GF-D8 (cell line): ENCODE measurements at regions not wholly inside any gene's neighbourhood (a gene's known extent, or its start where the extent isn't known, plus 50 kb on each side); places are given as distances from the start of the nearest gene placed in this dataset.
"Not testable (repeated sequence)": the region's sequence is repeated elsewhere in the genome, so short reads cannot be mapped to it uniquely, and the experiment has no call there.

Experiments
- DNase-seq: peaks from one replicate; lab custom pipeline; 2025; lab: John Stamatoyannopoulos, UW

DNA sequence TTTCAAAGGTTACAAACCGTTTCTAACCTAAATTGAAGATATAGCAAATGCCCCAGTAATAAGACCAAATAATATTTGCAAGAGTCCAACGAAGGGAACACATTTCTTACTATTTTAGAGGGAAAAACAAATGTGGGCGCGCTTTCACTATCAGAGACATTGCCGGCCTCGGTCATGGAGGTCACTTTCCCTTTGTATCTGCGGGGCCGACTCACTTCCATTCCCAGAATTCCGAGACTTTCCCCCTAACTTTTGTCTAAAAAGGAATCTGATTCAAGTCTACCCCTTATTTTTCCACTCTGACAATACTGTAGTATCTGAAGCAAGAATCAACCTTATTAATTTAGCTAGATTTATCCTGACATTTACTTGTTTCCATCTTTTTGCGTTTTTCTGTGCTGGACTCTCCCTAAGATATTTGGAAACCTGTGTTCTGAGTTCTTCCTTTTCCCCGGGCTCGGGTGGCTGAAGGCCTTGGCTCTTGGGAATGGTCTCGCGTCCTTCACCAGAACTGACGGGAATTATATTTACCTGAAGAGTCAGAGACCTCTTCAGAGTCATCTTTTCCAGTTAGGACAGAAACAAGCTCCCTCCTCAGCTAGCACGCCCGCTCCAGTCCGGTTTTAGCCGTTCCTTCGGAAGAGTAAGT, 71.8 kb upstream of the ZNF184 start:
- DNase-seq, result no peak

DNA sequence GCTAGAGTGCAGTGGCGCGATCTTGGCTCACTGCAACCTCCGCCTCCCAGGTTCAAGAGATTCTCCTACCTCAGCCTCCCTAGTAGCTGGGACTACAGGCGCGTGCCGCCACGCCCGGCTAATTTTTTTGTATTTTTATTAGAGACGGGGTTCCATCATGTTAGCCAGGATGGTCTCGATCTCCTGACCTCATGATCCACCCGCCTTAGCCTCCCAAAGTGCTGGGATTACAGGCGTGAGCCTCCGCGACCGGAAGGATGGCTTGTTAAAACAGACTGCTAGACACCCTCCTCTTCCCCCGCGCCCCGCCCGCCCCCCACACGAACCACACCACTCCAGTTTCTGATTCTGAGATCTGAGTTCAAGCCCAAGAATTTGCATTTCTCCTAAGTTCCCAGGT, 71.2 kb upstream of the ZNF184 start:
- not testable (repeated sequence) for DNase-seq

DNA sequence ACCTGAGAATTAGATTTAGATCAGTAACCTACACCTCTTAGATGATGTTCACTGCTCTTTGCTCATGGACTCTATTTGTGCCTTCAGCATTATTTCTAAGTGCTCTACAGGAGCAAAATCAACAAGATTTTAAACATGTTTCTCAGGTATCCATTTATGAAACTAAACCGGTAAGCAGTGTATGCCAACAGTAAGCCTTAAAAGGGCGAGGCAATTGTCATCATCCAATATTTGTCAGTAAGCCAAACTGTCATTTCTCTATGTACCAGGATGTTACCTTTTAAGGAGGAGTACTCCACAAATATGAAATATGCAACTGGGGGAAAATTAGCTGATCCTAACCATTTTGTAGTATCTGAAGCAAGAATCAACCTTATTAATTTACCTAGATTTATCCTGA, 69.6 kb upstream of the ZNF184 start:
- DNase-seq, result no peak

DNA sequence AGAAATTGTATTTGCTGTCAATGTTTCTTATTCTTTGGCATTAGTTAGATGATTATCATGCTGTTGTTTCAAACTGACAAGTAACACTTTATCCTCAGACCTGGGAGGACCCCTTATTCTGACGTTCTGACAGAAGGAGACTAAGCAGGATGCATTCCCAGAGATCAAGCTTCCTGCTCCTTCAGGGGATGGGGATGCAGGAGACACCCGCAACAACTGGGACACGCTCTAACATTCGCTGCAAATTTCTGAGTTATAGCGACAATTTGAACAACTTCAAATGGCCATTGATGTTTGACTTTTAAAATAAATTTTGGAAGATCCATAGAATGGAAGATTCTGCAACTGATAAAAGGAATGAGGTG, 69.0 kb upstream of the ZNF184 start:
- no peak for DNase-seq

DNA sequence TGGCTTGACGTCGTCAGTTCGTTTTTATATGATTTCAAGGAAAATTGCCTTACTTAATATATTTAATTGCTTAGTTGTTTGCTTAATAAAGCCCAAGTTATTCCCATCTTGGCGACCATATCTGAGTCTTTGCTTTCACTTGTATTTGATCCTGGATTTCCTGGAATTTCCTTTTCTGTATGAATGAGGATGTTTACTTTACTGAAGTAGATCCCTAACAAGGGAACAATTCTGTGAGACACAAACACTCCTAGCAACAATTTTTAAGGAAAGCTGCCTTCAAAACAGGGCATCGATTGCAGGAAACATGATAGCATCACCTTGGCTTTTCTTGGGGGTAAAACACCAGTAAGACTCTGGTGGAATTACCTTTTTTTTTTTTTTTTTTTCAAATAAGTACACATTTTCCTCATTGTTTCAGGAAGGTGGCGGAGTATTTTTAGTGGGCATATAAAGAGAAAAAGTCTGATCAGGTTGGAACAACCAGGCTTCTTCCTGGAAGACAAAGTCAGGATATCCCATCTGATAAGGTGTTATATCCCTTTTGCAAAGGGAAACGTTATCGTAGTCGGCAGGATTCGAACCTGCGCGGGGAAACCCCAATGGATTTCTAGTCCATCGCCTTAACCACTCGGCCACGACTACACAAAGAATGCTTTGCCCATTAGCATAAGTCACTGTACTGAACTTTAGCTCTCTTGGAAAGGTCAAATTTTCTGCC, 68.5 kb upstream of the ZNF184 start:
- no peak for DNase-seq

DNA sequence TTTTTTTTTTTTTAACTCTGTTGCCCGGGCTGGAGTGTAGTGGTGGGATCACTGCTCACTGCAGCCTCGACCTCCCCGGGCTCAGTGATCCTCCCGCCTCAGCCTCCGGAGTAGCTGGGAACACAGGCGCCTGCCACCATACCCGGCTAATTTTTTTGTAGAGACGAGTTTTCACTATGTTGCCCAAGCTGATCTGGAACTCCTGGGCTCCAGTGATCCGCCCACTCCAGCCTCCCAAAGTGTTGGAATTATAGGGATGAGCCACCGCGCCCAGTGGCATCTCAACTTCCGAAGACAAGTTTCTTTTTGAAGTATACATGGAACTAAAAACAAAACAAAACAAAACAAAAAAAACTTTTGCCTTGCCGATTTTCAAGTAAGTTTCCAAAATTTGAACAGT, 66.6 kb upstream of the ZNF184 start:
- no peak for DNase-seq

DNA sequence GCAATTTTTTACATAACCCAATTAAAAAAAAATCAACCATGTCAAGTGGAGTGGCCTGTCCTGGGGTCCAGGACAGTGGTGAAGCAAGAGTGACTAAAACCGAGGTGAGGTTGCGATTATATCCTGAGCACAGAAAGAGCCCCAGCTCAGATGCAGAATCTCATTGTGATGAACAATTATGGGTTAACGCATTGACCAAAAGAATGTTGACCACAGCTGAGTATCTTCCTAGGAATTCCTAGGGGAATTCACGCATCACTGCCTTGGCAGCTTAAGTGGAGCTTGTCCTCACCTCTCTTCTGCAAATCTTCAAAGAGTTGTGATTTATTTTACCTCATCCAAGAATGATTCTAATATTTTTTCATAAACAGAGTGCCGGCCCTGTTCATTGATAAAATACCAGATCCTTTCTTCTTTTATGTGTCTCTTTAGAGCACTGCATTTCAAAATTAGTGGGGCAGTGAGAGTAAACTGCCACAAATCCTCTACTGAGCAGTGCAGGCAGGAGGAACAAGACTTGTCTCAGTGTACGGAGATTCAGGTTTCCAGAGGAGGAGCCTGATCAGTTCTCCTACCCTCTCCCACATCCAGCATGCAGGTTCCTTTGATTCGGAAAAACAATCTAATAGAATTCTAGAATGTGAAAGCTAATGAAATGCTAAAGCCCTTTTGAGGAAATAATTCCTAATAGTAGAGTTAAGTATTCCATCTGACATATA, 60.1 kb upstream of the ZNF184 start:
- no peak for DNase-seq

DNA sequence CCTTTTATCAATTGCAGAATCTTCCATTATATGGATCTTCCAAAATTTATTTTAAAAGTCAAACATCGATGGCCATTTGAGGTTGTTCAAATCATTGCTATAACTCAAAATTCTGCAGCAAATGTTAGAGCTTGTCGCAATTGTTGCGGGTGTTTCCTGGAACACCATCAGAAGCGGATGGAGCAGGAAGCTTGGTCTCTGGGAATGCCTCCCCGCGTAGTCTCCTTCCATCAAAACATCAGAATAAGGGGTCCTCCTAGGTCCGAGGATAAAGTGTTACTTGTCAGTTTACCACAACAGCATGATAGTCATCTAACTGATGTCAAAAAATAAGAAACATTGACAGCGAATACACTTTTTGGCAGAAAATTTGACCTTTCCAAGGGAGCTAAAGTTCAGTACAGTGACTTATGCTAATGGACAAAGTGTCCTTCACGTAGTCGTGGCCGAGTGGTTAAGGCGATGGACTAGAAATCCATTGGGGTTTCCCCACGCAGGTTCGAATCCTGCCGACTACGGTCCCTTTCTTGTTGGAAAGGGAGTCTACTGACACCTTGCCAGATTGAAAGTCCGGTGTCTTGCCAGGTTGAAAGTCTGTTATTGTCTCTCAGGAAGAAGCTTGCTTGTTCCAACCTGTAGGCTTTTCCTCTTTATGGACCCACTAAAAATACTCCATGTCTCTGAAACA, 59.0 kb upstream of the ZNF184 start:
- no peak for DNase-seq

DNA sequence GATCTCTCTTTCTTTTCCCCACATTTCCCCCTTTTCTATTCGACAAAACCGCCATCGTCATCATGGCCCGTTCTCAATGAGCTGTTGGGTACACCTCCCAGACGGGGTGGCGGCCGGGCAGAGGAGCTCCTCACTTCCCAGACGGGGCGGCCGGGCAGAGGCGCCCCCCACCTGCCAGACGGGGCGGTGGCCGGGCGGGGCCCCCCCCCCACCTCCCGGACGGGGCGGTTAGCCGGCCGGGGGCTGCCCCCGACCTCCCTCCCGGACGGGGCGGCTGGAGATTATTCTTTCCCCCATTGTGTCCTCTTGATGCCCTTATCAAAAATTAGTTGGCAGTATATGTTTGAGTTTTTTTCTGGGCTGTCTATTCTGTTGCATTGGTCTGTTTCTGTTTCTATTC, 56.9 kb upstream of the ZNF184 start:
- DNase-seq, result not testable (repeated sequence)

DNA sequence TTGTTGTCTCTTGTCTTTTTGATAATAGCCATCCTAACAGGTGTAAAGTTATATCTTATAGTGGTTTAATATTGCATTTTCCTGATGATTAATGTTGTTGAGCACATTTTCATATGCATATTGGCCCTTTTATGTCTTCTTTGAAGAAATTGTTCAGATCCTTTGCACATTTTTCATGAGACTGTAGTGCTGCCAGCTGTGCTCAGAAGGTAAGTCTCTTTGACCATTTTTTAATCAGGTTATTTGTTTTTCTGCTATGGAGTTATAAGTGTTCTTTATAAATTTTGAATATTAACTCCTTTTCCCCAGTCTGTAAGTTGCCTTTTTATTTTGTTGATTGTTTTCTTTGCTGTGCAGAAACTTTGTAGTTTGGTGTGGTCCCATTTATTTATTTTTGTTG, 55.8 kb upstream of the ZNF184 start:
- no peak for DNase-seq
